Stimulated activated CD4-positive, alpha-beta T cell treated with anti-CD3 and anti-CD28 coated beads, Interleukin-1b, Interleukin-23, amount 100 ng/mL, for 48 hours (primary cell): ENCODE measurements at regions not wholly inside any gene's neighbourhood (a gene's known extent, or its start where the extent isn't known, plus 50 kb on each side); places are given as distances from the start of the nearest gene placed in this dataset.

ENCODE experiments used
- DNase-seq: peaks from one replicate; pipeline ENCODE4 v3.0.0-alpha.2; 2020

- DNase-seq, result no peak
These were observed 58.0 kb upstream of the CHST1 start for GRCh38 chr11:45723397-45723796.

DNA sequence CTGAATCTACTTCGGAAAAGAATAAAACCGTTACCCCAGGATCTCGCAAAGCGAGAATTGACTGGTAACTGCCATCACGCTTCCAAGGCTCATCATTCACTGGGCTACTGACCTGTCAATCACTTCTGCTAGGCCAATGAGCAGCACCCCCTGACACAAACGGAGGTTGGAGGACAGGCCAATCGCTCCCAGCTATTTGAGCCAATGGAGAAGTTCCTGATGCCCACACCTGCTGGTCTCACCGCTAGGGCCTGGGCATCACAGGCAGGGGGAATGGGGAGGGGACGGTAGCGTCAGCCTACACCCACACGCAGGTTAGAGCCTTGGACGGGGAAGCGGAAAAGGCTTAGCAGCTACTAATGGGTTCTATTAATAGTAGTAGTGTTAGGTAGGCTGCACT, 56.7 kb upstream of the CHST1 start:
- DNase-seq, result no peak

- DNase-seq, result no peak
These were observed 52.1 kb upstream of the CHST1 start for GRCh38 chr11:45717526-45717925.

DNA sequence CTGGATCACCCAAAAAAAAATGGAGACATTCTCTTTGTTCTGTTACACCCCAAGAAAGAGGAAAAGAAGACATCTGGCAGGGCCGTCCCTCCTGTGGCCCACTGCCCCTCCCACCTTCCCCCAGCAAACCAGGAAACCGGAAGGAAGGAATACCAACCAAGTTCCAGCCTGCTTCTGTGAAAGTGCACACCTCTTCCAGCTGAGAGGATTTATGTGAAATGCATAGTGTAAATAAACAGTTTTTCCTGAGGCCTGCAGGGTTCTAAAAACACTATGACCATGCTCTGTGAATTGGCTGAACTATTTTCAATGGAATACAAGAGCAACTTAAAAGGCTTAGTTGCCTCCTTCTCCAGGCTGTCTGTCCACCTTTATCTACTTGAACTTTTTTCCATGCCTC, 50.0 kb upstream of the CHST1 start:
- DNase-seq, result no peak
